GM12873 (cell line): ENCODE measurements at regions not wholly inside any gene's neighbourhood (a gene's known extent, or its start where the extent isn't known, plus 50 kb on each side); places are given as distances from the start of the nearest gene placed in this dataset.

Experiments used
- TF ChIP-seq, protein P1 (sequence below): IDR thresholded peaks from 2 replicates; pipeline ENCODE4 v1.5.1; 2012; ENCODE audit warnings: low read depth, mild to moderate bottlenecking, moderate library complexity, low read length, control low read depth; ENCODE audit not compliant: insufficient read depth; ENCODE audit errors: missing control alignments

DNA sequence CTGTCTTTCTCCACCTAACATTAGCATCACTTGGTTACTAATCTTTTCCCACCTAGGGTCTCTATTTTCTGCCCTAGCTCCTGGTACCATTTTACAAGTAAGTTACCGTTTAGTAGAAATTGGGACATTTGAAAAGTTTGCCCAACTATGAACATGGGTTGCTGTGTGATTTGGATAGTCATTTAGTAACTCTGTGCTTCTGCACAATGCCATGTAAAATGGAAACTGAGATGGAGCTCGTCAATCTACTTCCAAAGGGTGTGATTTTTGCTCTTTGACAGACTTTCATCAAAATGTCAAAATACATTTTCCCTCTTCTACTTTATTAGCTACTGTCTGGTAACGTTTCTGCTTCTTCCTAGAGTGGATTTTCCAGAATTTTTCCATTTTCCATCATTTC lies 381.5 kb upstream of the B3GALT2 start:
- TF ChIP-seq, protein P1, sequence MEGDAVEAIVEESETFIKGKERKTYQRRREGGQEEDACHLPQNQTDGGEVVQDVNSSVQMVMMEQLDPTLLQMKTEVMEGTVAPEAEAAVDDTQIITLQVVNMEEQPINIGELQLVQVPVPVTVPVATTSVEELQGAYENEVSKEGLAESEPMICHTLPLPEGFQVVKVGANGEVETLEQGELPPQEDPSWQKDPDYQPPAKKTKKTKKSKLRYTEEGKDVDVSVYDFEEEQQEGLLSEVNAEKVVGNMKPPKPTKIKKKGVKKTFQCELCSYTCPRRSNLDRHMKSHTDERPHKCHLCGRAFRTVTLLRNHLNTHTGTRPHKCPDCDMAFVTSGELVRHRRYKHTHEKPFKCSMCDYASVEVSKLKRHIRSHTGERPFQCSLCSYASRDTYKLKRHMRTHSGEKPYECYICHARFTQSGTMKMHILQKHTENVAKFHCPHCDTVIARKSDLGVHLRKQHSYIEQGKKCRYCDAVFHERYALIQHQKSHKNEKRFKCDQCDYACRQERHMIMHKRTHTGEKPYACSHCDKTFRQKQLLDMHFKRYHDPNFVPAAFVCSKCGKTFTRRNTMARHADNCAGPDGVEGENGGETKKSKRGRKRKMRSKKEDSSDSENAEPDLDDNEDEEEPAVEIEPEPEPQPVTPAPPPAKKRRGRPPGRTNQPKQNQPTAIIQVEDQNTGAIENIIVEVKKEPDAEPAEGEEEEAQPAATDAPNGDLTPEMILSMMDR = no peak

DNA sequence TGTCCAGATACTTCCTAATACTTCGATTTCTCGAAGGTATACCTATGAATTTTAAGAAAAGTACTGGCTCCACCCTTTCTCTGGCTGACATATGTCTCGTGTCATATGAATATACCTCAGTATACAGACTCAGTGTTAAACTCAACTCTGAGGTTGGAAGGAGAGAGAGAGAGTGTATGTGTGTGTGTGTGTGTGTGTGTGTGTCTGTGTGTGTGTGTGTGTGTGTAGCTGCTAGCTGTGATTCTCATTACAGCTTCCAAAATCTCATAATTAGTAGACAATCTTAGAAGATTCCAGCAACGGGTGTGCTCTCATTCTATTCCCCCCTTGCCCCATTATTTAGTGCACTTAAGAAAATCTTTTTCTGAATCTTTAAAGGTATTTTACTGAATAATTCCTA lies 380.3 kb upstream of the B3GALT2 start:
- TF ChIP-seq, protein P1 = no peak

DNA sequence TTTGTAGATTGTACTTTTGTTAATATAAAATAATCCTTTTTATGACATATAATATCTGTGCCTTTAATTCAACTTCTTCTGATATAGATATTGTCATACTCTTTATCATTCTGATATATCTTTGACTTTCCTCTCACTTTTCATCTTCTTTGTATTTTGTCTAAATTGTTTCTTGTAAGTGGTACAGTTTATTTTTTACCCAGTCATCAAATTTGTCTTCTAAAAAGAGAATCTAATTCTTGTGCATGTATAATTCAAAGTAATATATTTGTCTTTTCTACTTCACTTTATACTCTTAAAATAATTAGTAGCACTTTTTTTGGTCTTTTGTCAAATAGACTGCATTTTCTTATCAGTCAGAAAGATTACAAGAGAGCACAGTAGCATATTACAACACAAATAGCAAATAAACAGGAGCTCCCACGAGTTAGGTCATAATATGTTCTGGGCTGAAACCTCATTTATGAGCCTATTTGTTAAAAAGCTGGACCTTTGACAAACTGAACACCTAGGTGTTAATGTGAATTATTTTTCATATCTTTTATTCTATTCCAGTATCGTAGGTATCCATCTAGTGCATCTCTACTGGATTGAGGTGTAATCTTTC lies 379.7 kb upstream of the B3GALT2 start:
- TF ChIP-seq, protein P1 = no peak

DNA sequence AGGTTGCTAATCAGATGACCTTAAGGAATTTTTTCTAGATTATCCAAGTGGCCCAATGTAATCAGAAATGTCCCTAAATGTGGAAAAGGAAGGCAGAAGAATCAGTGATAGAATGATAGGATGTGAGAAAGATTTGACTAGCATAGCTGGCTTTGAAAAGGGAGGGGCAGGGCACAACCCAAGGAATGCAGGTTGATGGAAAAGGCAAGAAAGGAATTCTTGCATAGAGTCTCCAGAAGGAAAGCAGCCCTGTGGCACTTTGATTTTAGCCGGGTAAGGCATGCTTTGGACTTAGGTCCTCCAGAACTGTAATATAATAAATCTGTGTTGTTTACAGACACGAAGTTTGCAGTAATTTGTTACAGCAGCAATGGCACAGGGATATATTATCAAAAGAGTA lies 375.7 kb upstream of the B3GALT2 start:
- TF ChIP-seq, protein P1 = no peak

DNA sequence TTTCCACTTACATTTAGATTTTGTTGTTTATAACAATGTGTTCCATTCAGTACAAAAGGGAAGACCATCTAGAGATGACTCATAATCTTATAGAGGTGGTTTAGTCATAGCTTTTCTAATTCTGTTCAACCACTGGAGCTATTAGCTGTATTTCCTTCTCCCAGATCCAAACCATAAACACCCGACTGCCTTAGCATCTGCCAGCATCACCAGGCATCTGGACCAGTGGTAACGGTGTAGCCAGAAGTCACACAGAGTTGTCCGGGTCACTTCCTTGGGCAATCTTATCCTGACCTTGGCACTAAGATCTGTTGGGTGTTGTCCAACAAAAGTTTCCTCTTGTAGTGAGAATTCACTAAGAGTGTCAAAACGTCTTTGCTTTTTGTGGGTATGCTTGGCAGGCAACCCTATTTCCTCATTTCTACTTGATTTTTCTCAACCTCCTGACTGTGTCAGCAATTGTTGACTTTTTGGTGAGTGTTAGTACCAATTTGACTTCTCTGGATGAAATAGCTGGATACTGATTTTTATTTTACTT lies 372.1 kb upstream of the B3GALT2 start:
- TF ChIP-seq, protein P1 = no peak

DNA sequence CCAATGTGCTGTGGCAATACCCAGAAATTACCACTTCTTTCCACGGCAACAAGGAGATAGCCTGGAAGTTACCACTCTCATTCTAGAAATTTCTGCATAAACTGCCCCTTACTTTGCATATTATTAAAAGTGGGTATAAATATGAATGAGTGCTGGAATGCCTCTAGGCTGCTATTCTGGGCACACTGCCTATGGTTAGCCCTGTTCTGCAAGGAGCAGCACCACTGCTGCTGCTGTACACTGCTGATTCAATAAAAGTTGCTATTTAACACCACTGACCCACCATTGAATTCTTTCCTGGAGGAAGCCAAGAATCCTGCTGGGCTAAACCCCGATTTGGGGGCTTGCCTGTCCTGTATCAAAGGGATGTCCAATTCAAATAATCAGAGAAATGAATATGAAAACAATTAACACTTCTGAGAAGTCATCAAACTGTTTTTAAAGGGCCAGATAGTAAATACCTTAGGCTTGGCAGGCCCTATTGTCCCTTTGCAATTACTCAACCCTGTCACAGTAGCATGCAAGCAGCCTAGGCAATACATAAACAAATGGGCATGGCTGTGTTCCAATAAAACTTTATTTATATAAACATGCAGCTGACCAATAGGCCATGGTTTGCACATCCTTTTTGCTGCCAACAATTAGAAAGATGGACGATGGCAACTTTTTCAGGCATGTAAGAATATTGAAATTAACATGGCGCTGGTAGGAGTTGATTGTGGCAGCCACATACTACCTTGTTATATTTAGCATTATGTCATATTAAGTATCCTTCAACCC lies 369.4 kb upstream of the B3GALT2 start:
- TF ChIP-seq, protein P1 = no peak

DNA sequence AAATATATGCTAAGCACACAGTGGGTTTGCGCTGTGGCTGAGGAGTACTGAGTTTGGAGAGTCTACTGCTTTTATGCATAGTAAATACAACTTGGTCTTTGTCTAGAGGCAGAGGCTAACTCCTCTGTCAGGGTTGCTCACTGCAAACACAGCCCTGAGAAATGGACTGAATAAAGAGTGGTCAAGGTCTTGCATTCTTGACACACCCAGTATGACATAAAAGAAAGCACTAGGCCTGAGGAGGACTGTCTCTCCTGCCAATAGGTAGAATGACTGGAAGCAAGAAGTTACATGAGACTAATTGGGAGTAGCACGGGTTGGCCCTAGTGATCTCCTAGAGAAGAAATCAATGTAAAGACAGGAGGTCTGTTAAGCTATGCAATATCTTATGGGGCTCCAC lies 367.2 kb upstream of the B3GALT2 start:
- TF ChIP-seq, protein P1 = no peak
